NCI-H2107 treated with DMSO at 0.1 percent for 48 hours (cell line): ENCODE measurements at regions not wholly inside any gene's neighbourhood (a gene's known extent, or its start where the extent isn't known, plus 50 kb on each side); places are given as distances from the start of the nearest gene placed in this dataset.
"Not testable (repeated sequence)": the region's sequence is repeated elsewhere in the genome, so short reads cannot be mapped to it uniquely, and the experiment has no call there.

Experiments used
- DNase-seq: peaks from one replicate; lab custom pipeline; 2025; ENCODE audit not compliant: unreplicated experiment; lab: John Stamatoyannopoulos, UW

DNA sequence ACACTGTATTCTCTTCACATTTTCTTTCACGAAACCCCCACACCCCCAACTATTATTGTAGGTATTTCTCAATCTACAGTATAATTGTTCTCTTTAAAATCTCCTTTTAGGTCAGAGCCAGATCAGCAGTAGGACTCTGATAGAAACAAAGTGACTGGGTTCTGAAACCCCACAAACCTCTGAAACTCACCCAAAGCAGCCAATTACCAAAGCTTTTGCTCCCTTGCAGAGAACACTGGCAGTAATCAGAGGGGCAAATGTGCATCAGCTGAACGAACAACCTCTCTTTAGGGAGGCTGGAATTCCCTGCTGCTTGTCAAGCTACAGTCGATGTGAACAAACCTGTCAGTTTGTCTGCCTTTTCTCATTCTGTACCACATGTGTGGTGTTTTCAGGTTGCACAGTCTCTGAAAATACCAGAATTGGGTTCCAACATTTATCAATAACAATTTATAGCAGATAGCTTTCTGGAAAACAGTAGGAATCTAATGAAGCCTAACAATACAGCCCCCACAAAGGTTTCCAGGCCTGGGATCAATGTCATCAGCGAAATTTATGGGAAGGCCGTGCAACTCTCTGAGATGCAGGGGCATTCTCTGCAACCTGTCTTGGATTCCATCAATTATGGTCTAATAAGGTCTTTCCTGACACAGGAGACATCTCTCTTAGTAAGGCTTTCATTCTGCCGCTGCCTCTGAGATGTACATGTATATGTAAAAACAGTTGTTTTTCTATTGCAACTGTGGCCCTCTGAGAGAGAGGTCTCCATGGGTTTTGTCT, 395.9 kb downstream of the GPAT3 start:
- DNase-seq: no peak

GRCh38 chr4:83929550-83929949, 393.6 kb downstream of the GPAT3 start:
- DNase-seq: no peak

- no peak for DNase-seq
These were observed 391.0 kb downstream of the GPAT3 start for GRCh38 chr4:83926950-83927349.

DNA sequence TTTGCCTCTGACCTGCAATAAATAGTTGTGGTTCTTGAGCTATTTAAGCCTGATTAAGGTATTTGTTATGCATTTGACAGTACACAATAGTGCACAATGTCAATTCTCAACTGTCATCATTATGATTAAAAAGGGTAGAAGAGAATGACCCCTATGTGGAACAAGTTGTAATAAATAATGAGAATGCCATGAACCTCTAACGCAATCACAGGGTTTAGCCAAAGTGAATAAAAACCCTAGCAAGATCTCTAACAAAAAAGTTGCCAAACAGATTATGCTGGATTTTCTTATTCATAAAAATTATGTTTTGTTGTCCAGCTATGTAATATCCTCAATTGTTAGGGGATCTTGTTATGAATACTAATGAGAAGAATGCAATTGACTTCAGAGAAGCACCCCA, 387.4 kb downstream of the GPAT3 start:
- DNase-seq: no peak

- no peak for DNase-seq
These were observed 386.5 kb downstream of the GPAT3 start for GRCh38 chr4:83922402-83922801.

- DNase-seq: no peak
These were observed 385.2 kb downstream of the GPAT3 start for GRCh38 chr4:83921124-83921523.

DNA sequence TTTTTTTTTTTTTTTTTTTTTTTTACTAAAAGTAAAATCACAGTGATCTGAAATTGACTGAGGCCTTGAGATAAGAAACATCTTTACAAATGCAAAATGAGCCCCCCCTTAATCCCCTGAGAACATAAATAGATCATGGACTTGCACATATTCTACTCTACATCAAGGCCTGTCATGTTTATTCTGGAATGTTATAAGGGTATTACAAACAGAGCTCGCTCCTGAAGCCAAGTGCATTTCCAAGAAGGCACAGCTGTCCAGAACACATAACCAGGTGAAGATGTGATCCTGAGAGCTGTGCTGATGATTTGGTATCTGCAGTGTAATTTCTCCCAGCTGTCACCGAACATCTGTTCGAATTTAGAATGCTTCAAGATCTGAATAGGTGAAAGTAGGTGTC, 384.5 kb downstream of the GPAT3 start:
- DNase-seq: no peak

- no peak for DNase-seq
These were observed 381.7 kb downstream of the GPAT3 start for GRCh38 chr4:83917572-83917971.

- DNase-seq: no peak
These were observed 374.8 kb downstream of the GPAT3 start for GRCh38 chr4:83910693-83911092.

DNA sequence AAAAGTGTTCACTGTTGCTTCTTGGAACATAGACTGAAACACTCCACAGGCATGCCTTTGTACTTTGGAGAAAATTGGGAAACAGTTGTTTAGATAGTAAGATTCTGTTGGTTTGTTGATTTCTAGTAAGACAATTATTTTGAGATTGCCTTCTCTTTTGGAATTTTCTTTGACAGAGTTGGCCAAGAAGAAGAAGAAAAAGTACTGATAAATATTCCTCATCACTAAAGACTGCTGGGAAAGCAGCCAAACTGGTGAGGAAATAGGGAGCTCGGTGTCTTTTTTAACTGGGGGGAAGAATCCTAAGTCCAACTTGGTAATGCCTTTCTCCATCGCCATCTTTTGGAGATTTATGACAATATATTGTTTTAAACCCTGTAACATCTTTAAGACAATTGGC, 370.7 kb downstream of the GPAT3 start:
- DNase-seq: no peak

DNA sequence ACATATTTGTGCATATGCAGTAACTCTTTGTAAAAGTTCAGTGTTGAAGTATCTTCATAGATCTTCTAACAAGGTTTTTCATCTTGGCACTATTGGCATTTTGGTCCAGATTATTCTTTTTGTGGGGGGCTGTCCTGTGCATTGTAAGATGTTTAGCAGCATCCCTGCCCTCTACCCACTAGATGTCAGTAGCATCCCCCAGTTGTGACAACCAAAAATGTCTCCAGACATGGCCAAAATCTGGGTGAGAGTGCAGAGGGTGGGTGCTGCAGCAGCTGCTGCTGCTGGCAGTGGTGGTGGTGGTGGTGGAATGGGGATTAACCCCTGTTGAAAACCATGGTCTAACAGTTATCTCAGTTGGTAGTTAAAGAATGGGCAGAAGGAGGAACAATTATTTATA, 370.0 kb downstream of the GPAT3 start:
- DNase-seq: no peak

GRCh38 chr4:83903740-83904139, 367.8 kb downstream of the GPAT3 start:
- DNase-seq: not testable (repeated sequence)

GRCh38 chr4:83894831-83895230, 358.9 kb downstream of the GPAT3 start:
- no peak for DNase-seq

- no peak for DNase-seq
These were observed 354.9 kb downstream of the GPAT3 start for GRCh38 chr4:83890816-83891215.

- no peak for DNase-seq
These were observed 354.3 kb downstream of the GPAT3 start for GRCh38 chr4:83890231-83890630.

DNA sequence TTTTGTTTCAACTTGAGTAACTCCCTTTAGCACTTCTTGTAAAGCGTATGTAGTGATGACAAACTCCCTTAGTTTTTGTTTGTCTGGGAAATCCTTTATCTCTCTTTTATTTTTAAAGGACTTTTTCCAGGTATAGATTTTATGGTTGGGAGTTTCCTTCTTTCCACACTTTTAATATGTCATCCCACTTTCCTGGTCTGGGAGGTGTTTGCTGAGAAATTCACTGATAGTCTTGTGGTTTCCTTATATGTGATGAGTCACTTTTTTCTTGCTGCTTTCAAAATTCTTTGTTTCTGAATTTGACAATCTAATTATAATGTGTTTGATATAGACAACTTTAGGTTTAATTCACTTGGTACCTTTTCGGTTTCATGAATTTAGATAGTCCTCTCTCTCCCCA, 353.9 kb downstream of the GPAT3 start:
- no peak for DNase-seq

GRCh38 chr4:83885256-83886182, 349.6 kb downstream of the GPAT3 start:
- DNase-seq: no peak

DNA sequence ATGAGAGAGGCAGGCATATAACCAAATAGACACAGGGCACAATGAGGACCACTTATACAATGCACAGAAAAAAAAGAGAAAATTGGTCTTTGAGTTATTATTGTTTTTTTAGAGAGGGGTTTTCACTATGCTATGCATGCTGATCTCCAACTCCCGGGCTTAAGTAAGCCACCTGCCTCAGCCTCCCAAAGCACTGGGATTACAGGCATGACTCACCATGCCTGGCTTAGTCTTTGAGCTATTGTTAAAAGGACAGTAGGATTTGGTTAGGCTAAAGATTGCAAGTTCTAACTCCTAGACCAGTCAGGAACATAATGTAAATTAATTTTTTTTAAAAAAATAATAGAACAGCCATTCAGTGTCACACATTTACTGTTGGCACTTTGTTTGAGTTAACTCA, 340.1 kb downstream of the GPAT3 start:
- no peak for DNase-seq

DNA sequence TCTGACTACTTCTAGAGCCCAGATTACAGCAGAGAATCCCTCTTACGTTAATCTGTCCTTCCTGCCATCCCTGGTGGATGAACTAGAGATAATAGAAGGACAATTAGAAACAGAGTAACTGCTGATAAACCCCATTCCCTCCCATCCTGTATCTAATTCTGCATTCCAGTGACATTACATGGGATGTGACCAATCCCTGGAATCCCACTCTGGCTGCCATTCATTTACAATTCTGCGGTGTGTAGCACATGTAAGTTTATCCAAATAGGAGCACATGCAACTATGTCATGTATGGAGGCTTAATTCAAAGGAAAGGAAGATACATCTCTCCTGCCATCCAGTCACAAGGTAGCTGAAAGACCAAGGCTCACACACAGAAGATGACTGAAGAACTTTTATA, 339.5 kb downstream of the GPAT3 start:
- no peak for DNase-seq

DNA sequence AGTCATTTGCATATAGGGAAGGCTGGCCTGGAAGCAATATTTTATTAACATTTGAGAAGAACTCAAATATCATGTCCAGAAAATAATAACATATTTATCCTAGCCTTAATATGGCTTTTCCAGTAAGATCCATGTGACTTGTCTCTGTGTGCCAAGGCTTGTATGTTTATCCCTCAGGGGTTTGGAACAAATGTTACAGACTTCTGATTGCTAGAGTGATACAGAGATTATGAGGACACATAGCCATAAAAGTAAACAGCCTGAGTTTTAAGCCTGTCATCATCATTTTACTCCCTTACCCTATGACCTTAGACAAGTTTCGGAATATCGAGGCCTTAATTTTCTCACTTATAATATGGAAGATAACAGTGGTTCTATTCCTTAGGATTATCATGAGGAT, 338.1 kb downstream of the GPAT3 start:
- DNase-seq: no peak

- no peak for DNase-seq
These were observed 334.5 kb downstream of the GPAT3 start for GRCh38 chr4:83870328-83870950.
